Spinal cord (tissue), 9 donors: ENCODE measurements at regions not wholly inside any gene's neighbourhood (a gene's known extent, or its start where the extent isn't known, plus 50 kb on each side); places are given as distances from the start of the nearest gene placed in this dataset.

Source experiments
- DNase-seq, 6 donors: peaks; one replicate each; pipeline versions ENCODE4 v3.0.0 to v3.0.0-alpha.2; 2013 to 2015; ENCODE audit warnings: low spot score in 6 of 6, low read depth in 4 of 6
- H3K27ac ChIP-seq: one replicate; pipeline ENCODE4 v1.5.1; 2013; ENCODE audit warnings: low read depth, low read length, control low read depth
- H3K27me3 ChIP-seq: one replicate; pipeline ENCODE4 v1.6.1; 2013; ENCODE audit warnings: low read length; ENCODE audit not compliant: control insufficient read depth, insufficient read depth
- H3K36me3 ChIP-seq: one replicate; pipeline ENCODE4 v1.6.1; 2013; ENCODE audit warnings: low read length; ENCODE audit not compliant: control insufficient read depth, insufficient read depth
- H3K4me1 ChIP-seq: one replicate; pipeline ENCODE4 v1.6.1; 2013; ENCODE audit warnings: low read length; ENCODE audit not compliant: control insufficient read depth, insufficient read depth
- H3K4me3 ChIP-seq: one replicate; pipeline ENCODE4 v1.5.1; 2013; ENCODE audit warnings: low read depth, low read length, control low read depth
- H3K9me3 ChIP-seq: one replicate; pipeline ENCODE4 v1.6.1; 2013; ENCODE audit warnings: low read length; ENCODE audit not compliant: control insufficient read depth, insufficient read depth
- WGBS: methylation state at CpG from one replicate; pipeline ENCODE4 v1.1.5; 2013; ENCODE audit warnings: missing lambda C conversion rate; ENCODE audit not compliant: insufficient coverage; 5-methylcytosine and 5-hydroxymethylcytosine counted together
- donor health status: healthy.

DNA sequence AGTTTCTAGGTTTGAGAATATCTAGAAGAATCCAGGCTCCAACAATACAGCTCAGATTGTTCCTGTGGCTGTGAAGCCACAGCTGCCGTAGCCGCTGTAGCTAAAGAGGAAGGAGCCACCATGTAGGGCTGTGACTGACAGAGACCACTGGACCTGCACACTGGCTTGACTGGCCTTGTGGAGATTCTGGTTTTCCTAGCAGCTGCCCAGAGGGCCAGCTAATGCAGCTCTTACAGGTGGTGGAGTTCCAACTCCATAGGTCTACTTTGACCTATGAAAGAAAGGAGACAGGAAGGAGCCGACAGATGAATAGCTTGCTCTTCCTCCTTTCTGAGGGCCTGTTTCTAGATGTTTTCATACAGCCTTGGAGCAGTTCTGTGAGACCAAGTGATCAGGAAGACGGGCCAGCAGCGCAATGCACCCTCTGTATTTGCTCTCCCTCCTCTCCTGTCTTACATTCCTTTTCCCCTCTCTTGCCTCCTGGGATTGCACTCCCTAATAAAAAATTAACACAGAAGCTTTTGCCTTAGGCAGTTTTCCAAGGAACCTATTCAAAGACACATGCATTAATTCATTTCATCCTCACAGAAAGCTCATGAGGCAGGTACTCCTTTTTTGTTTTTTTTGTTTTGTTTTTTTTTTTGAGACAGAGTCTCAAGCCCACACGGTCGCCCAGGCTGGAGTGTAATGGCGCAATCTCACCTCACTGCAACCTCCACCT is 51.8 kb upstream of the MYB start:
- no peak overlapping the region for H3K27ac ChIP-seq
- no peak overlapping the region for H3K4me3 ChIP-seq
- H3K36me3 ChIP-seq = no peaks in the 10 kb centered on the region
- WGBS = 91% methylated on average over 6 of the region's 8 CpGs
- H3K9me3 ChIP-seq = no peaks in the 10 kb centered on the region
- H3K27me3 ChIP-seq = no peaks in the 10 kb centered on the region
- DNase-seq = no peak
- no peaks in the 10 kb centered on the region for H3K4me1 ChIP-seq

DNA sequence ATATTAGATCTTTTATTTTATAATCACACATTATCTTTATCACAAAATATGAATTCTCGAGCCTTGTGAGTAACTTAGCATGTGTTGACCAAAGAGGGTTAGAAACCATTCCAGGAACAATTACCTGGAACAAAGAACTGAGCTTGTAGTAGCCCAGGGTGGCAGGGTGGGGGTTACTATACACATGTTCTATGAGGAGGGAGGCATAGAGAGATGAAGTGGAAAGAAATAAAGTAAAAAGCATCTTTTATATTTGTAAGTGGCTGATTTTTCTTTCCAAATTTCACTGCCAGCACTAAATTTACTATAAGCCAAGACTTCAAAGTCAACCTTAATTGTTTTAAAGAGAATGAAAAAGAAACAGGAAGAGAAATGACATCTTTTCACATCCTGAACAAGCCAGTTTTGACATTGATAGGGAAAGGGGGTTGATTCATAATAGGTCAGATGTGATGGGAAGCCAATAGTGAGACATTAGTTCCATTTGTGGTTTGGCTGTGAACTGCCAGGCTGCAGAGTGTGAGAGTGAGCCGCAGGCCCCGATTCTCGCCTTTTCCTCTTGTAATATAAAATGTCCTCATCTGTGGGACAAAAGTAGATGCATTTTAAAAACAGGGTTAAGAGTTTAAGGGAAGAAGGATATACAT is 52.7 kb upstream of the MYB start:
- no peaks in the 10 kb centered on the region for H3K4me1 ChIP-seq
- no CpG with 5 or more reads among the region's 4 CpGs for WGBS
- no peaks in the 10 kb centered on the region for H3K27me3 ChIP-seq
- no peak overlapping the region for H3K27ac ChIP-seq
- no peak for DNase-seq
- no peaks in the 10 kb centered on the region for H3K9me3 ChIP-seq
- H3K36me3 ChIP-seq = no peaks in the 10 kb centered on the region
- H3K4me3 ChIP-seq = no peak overlapping the region

DNA sequence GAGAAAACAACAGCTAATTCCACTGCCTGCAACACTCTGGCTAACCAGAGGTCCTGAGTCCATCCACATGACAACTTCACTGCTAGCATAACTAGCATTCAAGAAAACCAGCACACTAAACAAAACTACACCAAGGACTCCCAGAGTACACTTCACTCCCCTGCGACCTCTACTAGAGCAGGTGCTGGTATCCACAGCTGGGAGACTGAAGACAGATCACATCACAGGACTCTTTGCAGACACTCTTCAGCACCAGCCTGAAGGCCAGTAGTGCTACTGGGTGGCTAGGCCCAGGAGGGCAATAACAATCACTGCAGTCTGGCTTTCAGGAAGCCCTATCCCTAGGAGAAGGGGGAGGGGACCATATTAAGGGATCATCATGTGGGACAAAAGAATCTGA is 54.4 kb upstream of the MYB start:
- Histone ChIP-seq H3K27ac (no peak overlapping the region), H3K27me3 (no peaks in the 10 kb centered on the region), H3K4me3 (no peak overlapping the region), H3K4me1 (no peaks in the 10 kb centered on the region), H3K9me3 (no peaks in the 10 kb centered on the region), H3K36me3 (no peaks in the 10 kb centered on the region)
- WGBS = 75% methylated on average over 1 of the region's 1 CpG
- DNase-seq = no peak

DNA sequence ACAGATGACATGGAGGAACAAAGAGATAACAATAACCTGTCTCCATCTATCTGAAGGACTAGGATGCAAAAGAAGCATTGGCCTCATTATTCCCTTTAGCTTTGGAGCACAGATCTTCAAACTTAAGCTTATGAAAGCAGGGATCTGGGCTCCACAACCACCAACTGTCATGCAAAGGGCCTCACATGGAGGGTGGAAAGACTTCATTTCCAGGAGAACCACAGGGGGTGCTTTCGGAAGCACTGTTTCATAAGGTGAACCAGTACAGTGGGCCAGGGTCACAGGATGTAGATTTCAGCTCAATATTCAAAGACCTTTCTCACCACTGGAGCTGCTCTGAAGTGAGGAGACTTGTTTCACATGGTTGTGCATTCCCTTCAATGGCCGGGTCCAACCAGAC is 55.1 kb upstream of the MYB start:
- DNase-seq = no peak
- no peaks in the 10 kb centered on the region for H3K9me3 ChIP-seq
- H3K4me1 ChIP-seq = no peaks in the 10 kb centered on the region
- H3K27ac ChIP-seq = no peak overlapping the region
- 100% methylated on average over 1 of the region's 2 CpGs for WGBS
- H3K27me3 ChIP-seq = no peaks in the 10 kb centered on the region
- no peak overlapping the region for H3K4me3 ChIP-seq
- H3K36me3 ChIP-seq = no peaks in the 10 kb centered on the region

DNA sequence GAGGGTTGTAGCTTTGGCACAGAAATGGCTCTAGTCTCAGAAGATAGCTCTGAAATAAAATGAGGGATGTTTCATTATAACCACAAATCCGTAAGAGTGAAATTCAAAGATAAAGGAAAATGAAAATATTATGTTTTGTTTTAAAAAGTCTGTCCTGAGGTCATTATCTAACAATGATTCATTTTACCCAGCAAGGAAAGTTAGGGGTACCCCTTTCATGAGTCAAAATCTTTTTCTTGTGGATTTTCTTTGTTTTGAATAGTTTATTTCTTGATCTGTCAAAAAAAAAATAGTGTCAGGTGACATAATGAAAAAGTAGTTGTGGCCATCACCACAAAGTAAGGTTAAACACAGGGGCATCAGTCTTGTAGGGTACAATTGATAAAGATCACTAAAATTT is 59.7 kb upstream of the MYB start:
- no CpG with 5 or more reads among the region's 1 CpG for WGBS

DNA sequence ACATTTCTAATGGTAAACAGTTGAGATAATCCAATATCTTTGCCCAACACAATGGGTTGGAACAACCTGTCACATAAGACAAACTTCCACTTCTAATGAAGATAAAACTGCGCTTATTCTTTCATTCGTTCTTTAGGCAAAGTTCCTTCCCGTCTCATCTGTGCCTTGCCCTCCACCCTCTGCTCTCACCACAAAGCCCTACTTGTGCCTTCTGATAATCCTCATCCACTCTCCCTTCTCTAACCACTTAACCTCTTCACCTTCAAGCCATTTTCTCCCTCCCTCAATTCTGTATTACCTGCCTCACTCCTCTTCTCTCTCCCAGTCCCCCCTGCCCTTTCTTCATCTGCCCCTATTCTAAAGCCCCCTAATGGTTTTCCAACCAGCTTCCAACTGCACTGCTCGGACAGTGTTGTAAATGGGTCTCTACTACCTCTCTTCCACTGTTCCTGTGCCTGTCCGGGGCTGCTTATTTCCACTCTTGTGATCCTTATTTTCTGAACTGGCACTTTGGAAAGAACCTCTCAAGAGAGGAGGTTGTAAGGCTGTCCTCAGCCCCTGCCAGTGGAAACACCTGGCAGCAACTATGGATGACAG is 62.9 kb upstream of the MYB start:
- H3K4me3 ChIP-seq = no peak overlapping the region
- H3K36me3 ChIP-seq = no peaks in the 10 kb centered on the region
- no peaks in the 10 kb centered on the region for H3K9me3 ChIP-seq
- no peaks in the 10 kb centered on the region for H3K27me3 ChIP-seq
- 78% methylated on average over 5 of the region's 5 CpGs for WGBS
- no peak overlapping the region for H3K27ac ChIP-seq
- no peaks in the 10 kb centered on the region for H3K4me1 ChIP-seq
- no peak for DNase-seq

More for the DNA sequence above, 59.7 kb upstream of the MYB start:
- Histone ChIP-seq H3K4me1 (no peaks in the 10 kb centered on the region), H3K27ac (no peak overlapping the region), H3K36me3 (no peaks in the 10 kb centered on the region), H3K9me3 (no peaks in the 10 kb centered on the region), H3K27me3 (no peaks in the 10 kb centered on the region), H3K4me3 (no peak overlapping the region)
- DNase-seq = no peak

DNA sequence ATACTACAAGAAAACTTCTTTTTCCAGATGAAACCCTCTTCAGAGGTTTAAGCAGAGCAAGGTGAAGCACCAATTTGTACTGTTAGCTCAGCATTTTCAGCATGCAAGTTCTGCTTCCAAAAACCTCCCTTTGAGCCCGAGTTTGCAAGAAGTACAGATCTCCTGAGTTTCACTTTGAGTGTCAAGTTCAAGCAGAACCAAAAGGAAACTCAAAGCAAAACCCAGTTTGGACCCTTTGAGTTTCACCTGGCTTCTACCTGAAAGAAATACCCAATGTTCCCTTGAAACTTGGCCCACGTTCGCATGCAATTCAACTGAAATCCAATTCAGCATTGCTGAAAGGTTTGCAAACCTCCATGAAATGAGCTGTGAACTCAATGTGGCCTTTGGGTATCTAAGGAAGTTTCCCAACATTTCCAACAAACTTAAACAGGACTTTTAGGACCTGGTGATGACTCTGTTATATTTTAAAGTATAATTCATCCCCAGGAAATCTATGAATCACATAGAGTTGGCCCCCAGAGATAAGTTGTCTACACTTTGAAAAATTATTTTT is 62.9 kb upstream of the HBS1L start:
- H3K4me3 ChIP-seq = no peak overlapping the region
- H3K27me3 ChIP-seq = no peaks in the 10 kb centered on the region
- H3K27ac ChIP-seq = no peak overlapping the region
- peak in 1 of 6 donors; percentile 6 for DNase-seq
- H3K9me3 ChIP-seq = no peaks in the 10 kb centered on the region
- H3K4me1 ChIP-seq = no peaks in the 10 kb centered on the region
- WGBS = 97% methylated on average over 3 of the region's 3 CpGs
- no peaks in the 10 kb centered on the region for H3K36me3 ChIP-seq

DNA sequence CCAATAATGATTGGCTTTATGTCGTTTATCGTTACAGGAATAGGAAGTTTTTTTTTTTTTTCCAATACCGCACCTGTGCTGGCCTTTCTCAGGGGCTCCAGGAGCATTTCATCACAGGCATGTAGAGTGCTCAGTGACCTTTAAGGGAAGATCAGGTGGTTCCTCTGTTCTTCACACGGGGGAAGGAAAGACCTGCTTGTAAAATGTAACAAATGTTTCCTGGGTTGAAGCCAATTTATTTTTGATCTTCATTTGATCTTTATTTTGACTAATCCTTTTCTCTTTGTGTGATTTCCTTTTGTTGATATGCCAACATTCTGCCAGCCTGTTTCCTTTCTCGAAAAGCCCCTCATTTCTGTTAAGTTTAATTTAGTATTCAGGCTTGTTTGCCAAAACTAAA is 61.9 kb upstream of the HBS1L start:
- H3K9me3 ChIP-seq = no peaks in the 10 kb centered on the region
- no peak for DNase-seq
- WGBS = 0% methylated on average over 1 of the region's 5 CpGs

DNA sequence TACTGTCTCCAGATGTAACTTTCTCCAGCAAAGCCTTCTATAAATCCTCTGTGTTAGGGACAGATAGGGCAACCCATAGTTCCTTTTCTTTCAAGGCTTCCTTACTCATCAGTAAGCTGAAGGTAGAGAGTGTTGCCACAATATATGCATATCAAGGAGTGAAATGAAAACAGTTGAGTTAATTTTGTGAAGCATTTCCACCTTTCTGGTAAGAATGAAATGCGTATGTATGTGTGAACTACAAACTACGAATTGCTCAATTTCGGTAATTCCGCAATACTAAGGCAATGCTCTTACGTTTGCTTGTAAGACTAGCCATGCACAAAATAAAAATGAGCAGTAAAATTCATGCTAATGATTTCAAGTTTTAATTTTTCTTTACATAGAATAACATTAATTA is 61.2 kb upstream of the HBS1L start:
- WGBS = 100% methylated on average over 1 of the region's 5 CpGs
- no peak overlapping the region for H3K4me3 ChIP-seq

More for the DNA sequence above, 61.9 kb upstream of the HBS1L start:
- Histone ChIP-seq H3K36me3 (no peaks in the 10 kb centered on the region), H3K27ac (no peak overlapping the region), H3K27me3 (no peaks in the 10 kb centered on the region), H3K4me1 (no peaks in the 10 kb centered on the region), H3K4me3 (no peak overlapping the region)

More for the DNA sequence above, 61.2 kb upstream of the HBS1L start:
- DNase-seq = no peak
- no peaks in the 10 kb centered on the region for H3K27me3 ChIP-seq
- no peak overlapping the region for H3K27ac ChIP-seq
- no peaks in the 10 kb centered on the region for H3K36me3 ChIP-seq
- H3K4me1 ChIP-seq = no peaks in the 10 kb centered on the region
- H3K9me3 ChIP-seq = no peaks in the 10 kb centered on the region
